ENCODE measurements at regions not wholly inside any gene's neighbourhood (a gene's known extent, or its start where the extent isn't known, plus 50 kb on each side); places are given as distances from the start of the nearest gene placed in this dataset.

DNA sequence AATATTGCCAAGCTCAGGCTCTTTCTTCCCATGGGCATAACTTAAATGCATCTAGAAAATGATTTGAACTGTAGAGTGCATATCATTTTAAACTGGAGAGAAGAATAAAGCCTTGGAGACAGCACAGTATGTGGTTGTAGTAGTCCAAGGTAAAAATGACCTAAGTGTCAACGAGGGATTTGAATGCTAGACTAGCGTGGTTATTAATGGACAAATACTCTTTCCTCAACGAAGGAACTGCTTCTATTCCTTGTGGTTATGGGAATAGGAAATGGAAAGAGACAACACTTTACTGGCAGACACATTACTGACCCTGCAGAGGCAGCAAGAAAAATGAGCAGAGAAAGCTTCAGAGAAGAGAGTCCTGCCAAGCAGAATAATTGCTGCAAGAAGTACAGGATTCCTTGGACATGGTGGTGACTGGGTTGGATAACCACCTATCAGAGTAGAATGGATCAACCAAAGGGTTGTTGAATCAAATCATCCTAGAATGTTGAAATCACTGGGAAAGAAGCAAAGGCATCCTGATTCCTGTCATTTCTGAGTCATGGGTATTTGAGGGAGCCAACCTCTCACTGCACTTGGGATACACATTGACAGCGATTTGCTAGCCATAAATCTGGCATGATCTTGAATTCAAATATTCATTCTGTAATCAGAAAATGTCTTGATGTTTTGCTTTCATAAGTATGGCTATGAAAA, 258.1 kb upstream of the EPHA7 start:
- no peaks in the 10 kb centered on the region for H3K36me3 ChIP-seq (ENCODE audit: control insufficient read depth in 1 of 2, insufficient read depth in 2 of 2, low read length in 2 of 2)
- no peak overlapping the region for H3K9ac ChIP-seq (ENCODE audit: low read length)
- H3K23ac ChIP-seq (ENCODE audit: low read length) = no peak overlapping the region
- no peaks in the 10 kb centered on the region for H3K79me1 ChIP-seq (ENCODE audit: low read length)
- DNase-seq = no peak
- H3K79me2 ChIP-seq (ENCODE audit: control insufficient read depth, insufficient read depth, low read length, poor library complexity) = no peaks in the 10 kb centered on the region
- no peak overlapping the region for H2BK12ac ChIP-seq (ENCODE audit: low read length)
- H3K18ac ChIP-seq (ENCODE audit: low read length) = no peak overlapping the region
- no peaks in the 10 kb centered on the region for H3K27me3 ChIP-seq (ENCODE audit: insufficient read depth, low read length)
- no peak overlapping the region for H4K91ac ChIP-seq (ENCODE audit: low read depth, low read length)
- H3K9me3 ChIP-seq (ENCODE audit: insufficient read depth, low read depth, low read length) = no peaks in the 10 kb centered on the region
- H4K8ac ChIP-seq (ENCODE audit: low read depth, low read length) = no peak overlapping the region
- no peaks in the 10 kb centered on the region for H3K4me1 ChIP-seq (ENCODE audit: control insufficient read depth in 1 of 2, insufficient read depth in 2 of 2, low read length in 2 of 2)
- H3K27ac ChIP-seq (ENCODE audit: low read depth, low read length) = no peak overlapping the region
- H2BK5ac ChIP-seq (ENCODE audit: low read depth, low read length, poor library complexity) = no peak overlapping the region
- H3K4me3 ChIP-seq (ENCODE audit: low read depth, low read length) = no peak overlapping the region
- H2AFZ ChIP-seq (ENCODE audit: insufficient read depth, low read length, poor library complexity) = no peak overlapping the region
- H3K4me2 ChIP-seq (ENCODE audit: low read length) = no peak overlapping the region
- H2AK5ac ChIP-seq (ENCODE audit: low read length) = no peak overlapping the region
- H2BK120ac ChIP-seq (ENCODE audit: insufficient read depth, low read length, poor library complexity) = no peak overlapping the region
- H3K14ac ChIP-seq (ENCODE audit: low read length) = no peak overlapping the region
- WGBS (ENCODE audit: extremely low coverage, insufficient coverage, insufficient read length) = no CpG with 5 or more reads among the region's 4 CpGs
- H4K12ac ChIP-seq (ENCODE audit: low read depth, low read length) = no peak overlapping the region
- H3K4ac ChIP-seq (ENCODE audit: low read depth, low read length) = no peak overlapping the region

DNA sequence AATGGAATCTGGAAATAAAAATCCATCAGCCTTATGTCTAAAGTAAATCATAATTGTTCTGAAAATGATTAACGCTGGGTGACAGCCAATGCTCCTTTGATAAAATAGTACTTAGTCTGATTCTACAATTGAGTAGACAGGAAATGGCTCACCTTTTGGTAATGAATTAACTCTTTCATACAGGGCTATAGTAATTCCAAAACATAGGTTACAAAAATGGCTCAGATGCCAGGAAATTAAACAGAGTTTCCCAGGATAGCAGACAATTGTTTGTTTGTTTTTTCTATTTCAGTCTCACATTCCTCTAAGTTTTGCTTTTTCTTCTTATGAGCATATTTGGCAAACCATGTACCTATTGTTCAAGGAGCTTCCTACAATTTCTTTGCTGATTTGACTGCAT, 257.2 kb upstream of the EPHA7 start:
- H2BK12ac ChIP-seq (ENCODE audit: low read length) = no peak overlapping the region
- no peaks in the 10 kb centered on the region for H3K27me3 ChIP-seq (ENCODE audit: insufficient read depth, low read length)
- no peak for DNase-seq
- WGBS (ENCODE audit: extremely low coverage, insufficient coverage, insufficient read length) = no CpG with 5 or more reads among the region's 1 CpG
- H3K4me2 ChIP-seq (ENCODE audit: low read length) = no peak overlapping the region
- no peak overlapping the region for H3K4me3 ChIP-seq (ENCODE audit: low read depth, low read length)
- H2AK5ac ChIP-seq (ENCODE audit: low read length) = no peak overlapping the region
- H3K4ac ChIP-seq (ENCODE audit: low read depth, low read length) = no peak overlapping the region
- no peak overlapping the region for H3K23ac ChIP-seq (ENCODE audit: low read length)
- no peak overlapping the region for H2BK5ac ChIP-seq (ENCODE audit: low read depth, low read length, poor library complexity)
- H4K91ac ChIP-seq (ENCODE audit: low read depth, low read length) = no peak overlapping the region
- no peaks in the 10 kb centered on the region for H3K79me1 ChIP-seq (ENCODE audit: low read length)
- no peak overlapping the region for H3K18ac ChIP-seq (ENCODE audit: low read length)
- H3K79me2 ChIP-seq (ENCODE audit: control insufficient read depth, insufficient read depth, low read length, poor library complexity) = no peaks in the 10 kb centered on the region
- H3K9ac ChIP-seq (ENCODE audit: low read length) = no peak overlapping the region
- H3K36me3 ChIP-seq (ENCODE audit: control insufficient read depth in 1 of 2, insufficient read depth in 2 of 2, low read length in 2 of 2) = no peaks in the 10 kb centered on the region
- no peak overlapping the region for H2AFZ ChIP-seq (ENCODE audit: insufficient read depth, low read length, poor library complexity)
- no peaks in the 10 kb centered on the region for H3K9me3 ChIP-seq (ENCODE audit: insufficient read depth, low read depth, low read length)
- H3K4me1 ChIP-seq (ENCODE audit: control insufficient read depth in 1 of 2, insufficient read depth in 2 of 2, low read length in 2 of 2) = no peaks in the 10 kb centered on the region
- H4K8ac ChIP-seq (ENCODE audit: low read depth, low read length) = no peak overlapping the region
- no peak overlapping the region for H4K12ac ChIP-seq (ENCODE audit: low read depth, low read length)
- H3K14ac ChIP-seq (ENCODE audit: low read length) = no peak overlapping the region
- H3K27ac ChIP-seq (ENCODE audit: low read depth, low read length) = no peak overlapping the region
- H2BK120ac ChIP-seq (ENCODE audit: insufficient read depth, low read length, poor library complexity) = no peak overlapping the region

DNA sequence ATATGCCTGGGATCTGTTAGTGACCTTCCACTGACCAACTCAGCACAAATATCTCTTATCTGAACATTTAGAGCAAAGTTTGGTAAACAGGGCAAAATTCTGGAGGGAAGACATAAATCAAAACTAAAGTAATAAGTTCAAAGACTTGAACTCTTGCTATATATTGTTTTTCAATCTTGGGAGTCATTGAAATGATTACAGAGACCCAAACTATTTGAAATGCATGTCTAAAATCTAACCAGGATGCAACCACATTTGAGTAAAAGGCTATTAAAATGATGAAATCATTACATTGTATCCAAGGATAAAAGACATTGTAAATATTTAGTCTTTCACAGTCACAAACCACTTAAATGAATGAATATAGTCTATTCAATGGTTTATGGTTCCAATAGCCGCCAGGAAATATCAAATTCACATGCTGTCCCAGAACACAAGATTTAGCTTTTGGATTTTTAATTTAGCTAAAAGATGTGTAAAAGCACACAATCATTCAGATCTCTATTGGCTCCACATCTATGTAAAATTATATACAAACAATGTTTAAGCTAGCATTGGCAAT, 256.6 kb upstream of the EPHA7 start:
- H4K12ac ChIP-seq (ENCODE audit: low read depth, low read length) = no peak overlapping the region
- no peak overlapping the region for H3K14ac ChIP-seq (ENCODE audit: low read length)
- no peak overlapping the region for H2AFZ ChIP-seq (ENCODE audit: insufficient read depth, low read length, poor library complexity)
- no peak for DNase-seq
- H3K79me1 ChIP-seq (ENCODE audit: low read length) = no peaks in the 10 kb centered on the region
- no peak overlapping the region for H4K8ac ChIP-seq (ENCODE audit: low read depth, low read length)
- no peaks in the 10 kb centered on the region for H3K79me2 ChIP-seq (ENCODE audit: control insufficient read depth, insufficient read depth, low read length, poor library complexity)
- no peaks in the 10 kb centered on the region for H3K4me1 ChIP-seq (ENCODE audit: control insufficient read depth in 1 of 2, insufficient read depth in 2 of 2, low read length in 2 of 2)
- no peak overlapping the region for H3K18ac ChIP-seq (ENCODE audit: low read length)
- H3K27ac ChIP-seq (ENCODE audit: low read depth, low read length) = no peak overlapping the region
- no peaks in the 10 kb centered on the region for H3K27me3 ChIP-seq (ENCODE audit: insufficient read depth, low read length)
- H3K9ac ChIP-seq (ENCODE audit: low read length) = no peak overlapping the region
- no peak overlapping the region for H3K4ac ChIP-seq (ENCODE audit: low read depth, low read length)
- H2AK5ac ChIP-seq (ENCODE audit: low read length) = no peak overlapping the region
- no peak overlapping the region for H2BK120ac ChIP-seq (ENCODE audit: insufficient read depth, low read length, poor library complexity)
- H2BK5ac ChIP-seq (ENCODE audit: low read depth, low read length, poor library complexity) = no peak overlapping the region
- H3K36me3 ChIP-seq (ENCODE audit: control insufficient read depth in 1 of 2, insufficient read depth in 2 of 2, low read length in 2 of 2) = no peaks in the 10 kb centered on the region
- H3K4me3 ChIP-seq (ENCODE audit: low read depth, low read length) = no peak overlapping the region
- no CpG with 5 or more reads among the region's 1 CpG for WGBS (ENCODE audit: extremely low coverage, insufficient coverage, insufficient read length)
- H3K23ac ChIP-seq (ENCODE audit: low read length) = no peak overlapping the region
- no peak overlapping the region for H3K4me2 ChIP-seq (ENCODE audit: low read length)
- H4K91ac ChIP-seq (ENCODE audit: low read depth, low read length) = no peak overlapping the region
- no peak overlapping the region for H2BK12ac ChIP-seq (ENCODE audit: low read length)
- H3K9me3 ChIP-seq (ENCODE audit: insufficient read depth, low read depth, low read length) = no peaks in the 10 kb centered on the region

DNA sequence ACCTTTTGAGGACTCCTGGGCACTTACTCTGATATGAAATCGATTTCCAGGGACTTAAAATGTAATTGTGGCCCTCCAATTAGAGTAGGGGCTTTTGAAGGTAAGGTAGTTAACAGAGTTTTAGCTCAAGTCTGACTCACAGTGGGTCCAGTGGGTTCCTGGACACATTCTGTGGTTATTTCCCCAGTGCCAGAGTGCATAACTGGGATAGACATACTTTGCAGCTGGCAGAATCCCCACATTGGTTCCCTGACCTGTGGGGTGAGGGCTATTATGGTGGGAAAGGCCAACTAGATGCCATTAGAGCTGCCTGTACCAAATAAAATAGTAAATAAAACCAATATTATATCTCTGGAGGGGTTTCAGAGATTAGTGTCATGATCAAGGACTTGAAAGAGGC, 243.8 kb upstream of the EPHA7 start:
- no peak overlapping the region for H3K9ac ChIP-seq (ENCODE audit: low read length)
- no peak for DNase-seq
- no peak overlapping the region for H2BK12ac ChIP-seq (ENCODE audit: low read length)
- H4K91ac ChIP-seq (ENCODE audit: low read depth, low read length) = no peak overlapping the region
- H2BK5ac ChIP-seq (ENCODE audit: low read depth, low read length, poor library complexity) = no peak overlapping the region
- no peak overlapping the region for H4K8ac ChIP-seq (ENCODE audit: low read depth, low read length)
- WGBS (ENCODE audit: extremely low coverage, insufficient coverage, insufficient read length) = no CpG with 5 or more reads among the region's 1 CpG
- no peaks in the 10 kb centered on the region for H3K79me2 ChIP-seq (ENCODE audit: control insufficient read depth, insufficient read depth, low read length, poor library complexity)
- no peaks in the 10 kb centered on the region for H3K4me1 ChIP-seq (ENCODE audit: control insufficient read depth in 1 of 2, insufficient read depth in 2 of 2, low read length in 2 of 2)
- no peaks in the 10 kb centered on the region for H3K79me1 ChIP-seq (ENCODE audit: low read length)
- no peak overlapping the region for H3K4me3 ChIP-seq (ENCODE audit: low read depth, low read length)
- H3K36me3 ChIP-seq (ENCODE audit: control insufficient read depth in 1 of 2, insufficient read depth in 2 of 2, low read length in 2 of 2) = no peaks in the 10 kb centered on the region
- no peak overlapping the region for H3K4me2 ChIP-seq (ENCODE audit: low read length)
- H3K23ac ChIP-seq (ENCODE audit: low read length) = no peak overlapping the region
- H3K27me3 ChIP-seq (ENCODE audit: insufficient read depth, low read length) = no peaks in the 10 kb centered on the region
- H3K9me3 ChIP-seq (ENCODE audit: insufficient read depth, low read depth, low read length) = no peaks in the 10 kb centered on the region
- H2AK5ac ChIP-seq (ENCODE audit: low read length) = no peak overlapping the region
- no peak overlapping the region for H4K12ac ChIP-seq (ENCODE audit: low read depth, low read length)
- no peak overlapping the region for H3K14ac ChIP-seq (ENCODE audit: low read length)
- no peak overlapping the region for H3K18ac ChIP-seq (ENCODE audit: low read length)
- no peak overlapping the region for H3K4ac ChIP-seq (ENCODE audit: low read depth, low read length)
- H3K27ac ChIP-seq (ENCODE audit: low read depth, low read length) = no peak overlapping the region
- H2BK120ac ChIP-seq (ENCODE audit: insufficient read depth, low read length, poor library complexity) = no peak overlapping the region
- no peak overlapping the region for H2AFZ ChIP-seq (ENCODE audit: insufficient read depth, low read length, poor library complexity)

Data from trophoblast cell (in vitro differentiated cells and primary cell).